GM12892 (cell line): ENCODE measurements at regions not wholly inside any gene's neighbourhood (a gene's known extent, or its start where the extent isn't known, plus 50 kb on each side); places are given as distances from the start of the nearest gene placed in this dataset.

ENCODE experiments used
- POLR2A ChIP-seq: IDR thresholded peaks from 2 replicates; pipeline ENCODE4 v1.6.1; 2011; ENCODE audit warnings: low read depth, low read length, control low read depth
- TAF1 ChIP-seq: IDR thresholded peaks from 2 replicates; pipeline ENCODE4 v1.6.1; 2011; ENCODE audit warnings: low read depth, mild to moderate bottlenecking, control low read depth, low read length, borderline replicate concordance

DNA sequence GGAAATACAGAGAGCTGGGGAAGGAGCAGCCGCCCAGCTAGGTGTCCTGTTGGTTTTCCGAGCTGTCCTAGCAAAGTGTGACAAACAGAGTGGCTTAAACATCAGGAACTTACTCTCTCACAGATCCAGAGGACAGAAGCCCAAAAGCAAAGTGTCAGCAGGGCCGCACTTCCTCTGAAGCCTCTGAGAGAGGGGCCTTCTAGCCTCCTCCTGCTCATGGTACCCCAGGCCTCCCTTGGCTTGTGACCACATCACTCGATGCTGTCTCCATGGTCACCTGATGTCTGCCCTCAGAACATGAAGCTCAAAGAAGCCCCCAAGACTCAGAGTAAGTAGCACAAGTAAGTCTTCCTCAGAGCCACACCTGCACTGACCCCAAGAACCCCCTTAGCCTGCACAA is 650.5 kb upstream of the ID2 start:
- TF ChIP-seq POLR2A (no peak), TAF1 (no peak)
